H1 (cell line): ENCODE measurements at regions not wholly inside any gene's neighbourhood (a gene's known extent, or its start where the extent isn't known, plus 50 kb on each side); places are given as distances from the start of the nearest gene placed in this dataset.

Source experiments
- SAP30 ChIP-seq: fragments of 300-600 bp; sonication (generic); IDR thresholded peaks from 2 replicates; pipeline ENCODE4 v1.7.1; 2012; ENCODE audit warnings: low read length, moderate library complexity, mild to moderate bottlenecking, inconsistent platforms; ENCODE audit not compliant: insufficient read depth, insufficient replicate concordance

DNA sequence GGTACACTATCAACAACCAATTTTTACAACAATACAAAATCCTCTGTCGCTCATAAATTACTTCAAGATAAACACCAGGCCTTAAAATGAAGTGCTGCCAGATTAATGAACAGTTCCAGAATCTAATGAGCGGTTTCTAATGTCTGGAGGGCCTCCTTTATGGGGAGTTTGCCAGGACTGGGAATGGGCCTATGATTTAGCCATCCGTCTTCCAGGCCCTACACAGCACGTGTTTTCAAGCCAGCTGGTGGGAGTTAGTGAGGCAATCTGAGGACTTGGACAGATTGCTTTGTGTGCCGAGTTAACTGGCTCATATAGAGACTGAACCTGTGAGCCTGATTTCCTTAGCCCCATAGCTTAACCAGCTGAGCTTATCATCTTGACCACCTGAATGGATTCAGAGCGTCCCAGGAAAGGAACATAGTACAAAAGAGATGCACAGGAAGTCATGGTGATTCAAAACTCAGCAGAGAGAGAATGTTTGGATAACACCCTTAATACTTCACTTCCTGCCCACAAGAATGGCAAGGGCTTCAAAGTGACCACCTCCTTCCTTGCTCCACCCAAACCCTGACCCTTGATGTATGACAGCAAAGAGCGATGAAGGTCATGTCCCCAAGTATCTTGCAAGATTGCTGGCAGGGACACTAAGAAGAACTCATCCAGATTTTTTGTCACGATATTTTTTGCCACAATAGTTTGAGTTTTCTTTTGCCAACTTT lies 143.5 kb downstream of the SLC30A10 start (continued):
- TF ChIP-seq SAP30, result no peak
